BE2C (cell line): ENCODE measurements at regions not wholly inside any gene's neighbourhood (a gene's known extent, or its start where the extent isn't known, plus 50 kb on each side); places are given as distances from the start of the nearest gene placed in this dataset.

Experiments
- DNase-seq: peaks from one replicate; pipeline ENCODE4 v3.0.0-alpha.2; 2020
- H3K27me3 ChIP-seq: fragments of 250-450 bp; sonication (Bioruptor Pico); 2 replicates; pipeline ENCODE4 v1.5.1; 2020; ENCODE audit warnings: mild to moderate bottlenecking
- H3K36me3 ChIP-seq: fragments of 250-450 bp; sonication (Bioruptor Pico); 2 replicates; pipeline ENCODE4 v1.5.1; 2020; ENCODE audit warnings: mild to moderate bottlenecking
- H3K4me1 ChIP-seq: fragments of 250-450 bp; sonication (Bioruptor Pico); 2 replicates; pipeline ENCODE4 v1.5.1; 2020
- H3K4me3 ChIP-seq: 2 replicates; pipeline ENCODE4 v1.5.1; 2011; ENCODE audit warnings: low read depth, low read length
- H3K9me3 ChIP-seq: fragments of 250-450 bp; sonication (Bioruptor Pico); 2 replicates; pipeline ENCODE4 v1.5.1; 2020
- TF ChIP-seq, protein P1 (sequence below): IDR thresholded peaks from 2 replicates; pipeline ENCODE4 v1.5.1; 2012; ENCODE audit warnings: mild to moderate bottlenecking, low read depth, low read length

DNA sequence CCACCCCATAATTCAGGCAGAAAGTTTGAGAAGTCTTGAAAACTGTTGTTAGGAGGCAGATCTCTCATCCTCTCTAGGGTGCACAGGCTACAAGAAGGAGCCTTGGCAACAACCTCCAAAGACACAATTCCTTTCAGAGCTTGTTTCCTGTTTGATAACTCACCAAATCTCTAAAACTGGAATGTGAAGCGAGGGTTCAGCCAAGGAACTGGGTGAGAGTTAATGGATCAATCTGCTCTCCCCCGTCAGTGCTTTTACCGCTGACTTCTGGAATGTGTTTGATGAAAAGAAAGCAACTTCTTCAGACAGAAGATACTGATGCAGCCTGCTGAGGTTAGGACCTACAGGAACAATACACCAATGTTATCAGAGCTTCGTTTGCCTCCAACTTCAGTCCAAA lies 171.8 kb upstream of the BMP2 start:
- Histone ChIP-seq H3K36me3 (no peaks in the 10 kb centered on the region), H3K27me3 (no peaks in the 10 kb centered on the region), H3K9me3 (no peaks in the 10 kb centered on the region), H3K4me3 (no peak overlapping the region), H3K4me1 (no peaks in the 10 kb centered on the region)
- TF ChIP-seq, protein P1, sequence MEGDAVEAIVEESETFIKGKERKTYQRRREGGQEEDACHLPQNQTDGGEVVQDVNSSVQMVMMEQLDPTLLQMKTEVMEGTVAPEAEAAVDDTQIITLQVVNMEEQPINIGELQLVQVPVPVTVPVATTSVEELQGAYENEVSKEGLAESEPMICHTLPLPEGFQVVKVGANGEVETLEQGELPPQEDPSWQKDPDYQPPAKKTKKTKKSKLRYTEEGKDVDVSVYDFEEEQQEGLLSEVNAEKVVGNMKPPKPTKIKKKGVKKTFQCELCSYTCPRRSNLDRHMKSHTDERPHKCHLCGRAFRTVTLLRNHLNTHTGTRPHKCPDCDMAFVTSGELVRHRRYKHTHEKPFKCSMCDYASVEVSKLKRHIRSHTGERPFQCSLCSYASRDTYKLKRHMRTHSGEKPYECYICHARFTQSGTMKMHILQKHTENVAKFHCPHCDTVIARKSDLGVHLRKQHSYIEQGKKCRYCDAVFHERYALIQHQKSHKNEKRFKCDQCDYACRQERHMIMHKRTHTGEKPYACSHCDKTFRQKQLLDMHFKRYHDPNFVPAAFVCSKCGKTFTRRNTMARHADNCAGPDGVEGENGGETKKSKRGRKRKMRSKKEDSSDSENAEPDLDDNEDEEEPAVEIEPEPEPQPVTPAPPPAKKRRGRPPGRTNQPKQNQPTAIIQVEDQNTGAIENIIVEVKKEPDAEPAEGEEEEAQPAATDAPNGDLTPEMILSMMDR, result no peak
- no peak for DNase-seq

DNA sequence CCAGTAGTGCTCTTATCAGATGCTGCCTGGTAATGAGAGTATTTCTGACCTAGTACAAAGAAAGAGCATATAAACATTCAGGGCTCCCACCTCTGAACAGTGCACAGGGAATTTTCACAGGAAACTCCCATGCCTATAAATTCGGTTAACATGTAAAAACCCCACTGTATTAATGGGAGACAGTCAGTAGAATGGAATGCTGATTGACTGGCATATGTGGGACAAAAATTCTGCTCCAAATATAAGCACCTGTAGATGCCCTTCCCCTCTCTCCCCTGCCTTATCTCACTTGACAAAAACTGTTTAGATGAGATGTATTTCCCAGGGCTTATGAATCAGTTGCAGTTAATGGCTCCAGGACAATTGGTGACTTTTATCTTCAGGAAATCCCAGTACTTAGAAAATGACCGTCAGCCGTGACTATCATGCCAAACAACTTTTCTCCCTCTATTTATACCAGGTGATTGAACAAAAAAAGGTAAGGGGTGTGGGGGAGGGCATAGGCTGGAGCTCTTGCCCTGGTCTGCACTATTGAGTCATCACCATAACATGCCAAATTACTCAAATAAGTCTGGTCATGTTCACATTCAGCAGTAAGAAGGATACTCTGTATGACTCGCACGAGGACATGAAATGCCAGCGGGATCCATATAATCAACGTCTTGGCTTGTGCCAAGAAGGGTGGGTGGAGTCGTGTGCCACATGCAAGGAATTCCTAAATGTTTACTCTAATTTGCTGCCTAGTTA lies 176.4 kb upstream of the BMP2 start:
- no peak for DNase-seq
- TF ChIP-seq, protein P1, result no peak
- Histone ChIP-seq H3K4me1 (no peaks in the 10 kb centered on the region), H3K36me3 (no peaks in the 10 kb centered on the region), H3K4me3 (no peak overlapping the region), H3K9me3 (no peaks in the 10 kb centered on the region), H3K27me3 (no peaks in the 10 kb centered on the region)

DNA sequence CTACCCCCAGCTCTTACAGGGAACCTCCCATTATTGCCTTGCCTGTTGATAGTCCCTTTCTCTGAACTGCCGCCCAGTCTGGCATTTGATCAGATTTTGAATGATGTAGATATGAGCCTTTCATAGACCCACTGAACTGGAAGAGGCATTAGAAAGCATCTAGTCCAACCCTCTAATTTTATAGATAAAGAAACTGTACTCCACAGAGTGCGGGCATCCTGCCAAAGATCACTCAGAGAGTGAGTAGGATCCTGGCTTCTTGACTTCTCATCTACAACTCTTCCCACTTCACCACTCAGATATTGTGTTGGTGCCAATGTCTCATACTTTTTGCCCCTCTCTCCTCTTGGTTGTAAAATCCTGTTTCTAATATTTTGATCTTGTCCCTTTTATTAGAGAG lies 179.2 kb upstream of the BMP2 start:
- TF ChIP-seq, protein P1, result no peak
- H3K4me3 ChIP-seq, result no peak overlapping the region
- no peaks in the 10 kb centered on the region for H3K4me1 ChIP-seq
- no peaks in the 10 kb centered on the region for H3K9me3 ChIP-seq
- no peaks in the 10 kb centered on the region for H3K27me3 ChIP-seq
- H3K36me3 ChIP-seq, result no peaks in the 10 kb centered on the region
- no peak for DNase-seq

DNA sequence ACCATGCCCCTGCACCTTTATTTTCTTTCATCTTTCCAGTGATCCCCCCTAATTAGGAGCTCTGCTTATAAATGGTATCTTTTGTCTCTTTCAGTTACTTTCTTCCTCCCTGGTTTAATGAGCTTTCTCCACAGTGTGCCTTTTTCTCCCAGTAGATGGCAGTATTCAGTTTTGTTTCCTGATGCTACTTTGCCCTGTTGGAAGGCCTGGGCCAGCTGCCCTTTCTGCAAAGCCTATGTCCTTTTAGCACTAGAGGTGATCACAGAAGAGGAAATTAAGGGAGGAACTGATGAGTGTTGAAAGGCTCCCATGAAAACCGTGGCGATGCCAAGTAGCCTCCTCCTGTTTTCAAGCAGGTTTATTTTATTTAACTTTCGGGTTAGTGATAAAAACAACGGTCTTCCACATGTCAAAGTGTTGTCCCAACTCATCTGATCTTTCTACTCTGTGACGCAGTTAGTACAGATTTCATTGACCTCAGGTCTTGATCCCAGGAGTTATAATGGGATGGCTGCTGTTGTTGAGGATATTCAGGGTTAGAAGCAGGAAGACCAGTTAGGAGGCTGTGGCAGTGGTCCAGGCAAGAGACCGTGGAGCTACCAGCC lies 184.2 kb upstream of the BMP2 start:
- H3K4me1 ChIP-seq, result no peaks in the 10 kb centered on the region
- peak; percentile 26 for DNase-seq
- no peaks in the 10 kb centered on the region for H3K9me3 ChIP-seq
- no peak overlapping the region for H3K4me3 ChIP-seq
- no peaks in the 10 kb centered on the region for H3K36me3 ChIP-seq
- H3K27me3 ChIP-seq, result no peaks in the 10 kb centered on the region
- TF ChIP-seq, protein P1, result peak; percentile 68

DNA sequence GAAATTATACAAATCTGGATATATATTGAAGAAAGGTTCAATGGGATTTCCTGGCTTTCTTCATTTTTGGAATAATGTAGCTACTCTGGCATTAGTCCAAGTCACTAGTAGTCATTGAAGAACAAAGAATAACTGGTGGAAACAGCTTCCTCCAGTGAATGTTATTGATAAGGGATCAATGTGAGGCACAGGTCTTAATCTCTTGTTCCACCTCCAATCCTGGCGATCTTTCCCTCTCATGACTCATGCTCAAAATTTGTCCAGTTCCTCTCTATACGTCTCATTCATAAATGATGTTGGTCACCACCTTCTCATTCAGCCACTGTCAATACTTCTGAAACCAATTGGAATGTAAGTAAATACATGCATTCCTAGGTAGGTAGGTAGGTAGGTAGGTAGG lies 185.0 kb upstream of the BMP2 start:
- H3K27me3 ChIP-seq, result no peaks in the 10 kb centered on the region
- H3K9me3 ChIP-seq, result no peaks in the 10 kb centered on the region
- H3K4me1 ChIP-seq, result no peaks in the 10 kb centered on the region
- H3K36me3 ChIP-seq, result no peaks in the 10 kb centered on the region
- DNase-seq, result no peak
- H3K4me3 ChIP-seq, result no peak overlapping the region
- TF ChIP-seq, protein P1, result no peak

DNA sequence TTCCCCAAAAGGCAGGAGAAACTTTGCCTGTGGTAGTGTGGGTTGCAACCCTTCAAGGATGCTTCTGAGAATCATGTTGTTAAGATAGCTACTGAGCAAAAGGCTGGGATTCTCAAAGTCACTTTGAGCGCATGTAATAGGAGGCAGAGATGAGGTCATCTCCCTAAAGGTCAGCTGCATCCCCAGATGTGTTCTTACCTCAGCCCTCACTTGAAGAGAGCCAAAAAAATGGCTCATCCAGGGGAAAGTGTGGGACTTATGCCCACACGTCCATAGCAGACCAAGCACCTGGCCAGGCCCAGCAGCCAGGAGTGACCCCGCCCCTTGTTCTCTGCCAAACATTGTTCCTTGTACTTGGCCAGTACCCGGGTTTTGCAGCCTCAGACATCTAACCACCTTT lies 187.0 kb upstream of the BMP2 start:
- TF ChIP-seq, protein P1, result no peak
- Histone ChIP-seq H3K9me3 (no peaks in the 10 kb centered on the region), H3K27me3 (no peaks in the 10 kb centered on the region), H3K4me3 (no peak overlapping the region), H3K36me3 (no peaks in the 10 kb centered on the region), H3K4me1 (no peaks in the 10 kb centered on the region)
- no peak for DNase-seq
